GM21367 (cell line): ENCODE measurements at regions not wholly inside any gene's neighbourhood (a gene's known extent, or its start where the extent isn't known, plus 50 kb on each side); places are given as distances from the start of the nearest gene placed in this dataset.
"Not testable (repeated sequence)": the region's sequence is repeated elsewhere in the genome, so short reads cannot be mapped to it uniquely, and the experiment has no call there.

Source experiments
- ATAC-seq: cut with Tn5 transposase; IDR thresholded peaks from one replicate; pipeline ENCODE4 v1.9.1; 2021; ENCODE audit not compliant: unreplicated experiment

- ATAC-seq, result no peak
These were observed 355.3 kb downstream of the NR2F1-AS1 start for GRCh38 chr5:93225748-93226147.

GRCh38 chr5:93224624-93225023, 356.4 kb downstream of the NR2F1-AS1 start:
- ATAC-seq, result no peak

- ATAC-seq, result no peak
These were observed 359.2 kb downstream of the NR2F1-AS1 start for GRCh38 chr5:93221773-93222172.

GRCh38 chr5:93220431-93220830, 360.6 kb downstream of the NR2F1-AS1 start:
- ATAC-seq, result no peak

GRCh38 chr5:93219641-93220145, 361.3 kb downstream of the NR2F1-AS1 start:
- no peak for ATAC-seq

GRCh38 chr5:93213111-93213794, 367.8 kb downstream of the NR2F1-AS1 start:
- not testable (repeated sequence) for ATAC-seq

GRCh38 chr5:93209476-93209875, 371.5 kb downstream of the NR2F1-AS1 start:
- ATAC-seq, result no peak

- ATAC-seq, result no peak
These were observed 372.8 kb downstream of the NR2F1-AS1 start for GRCh38 chr5:93208141-93208751.

- ATAC-seq, result no peak
These were observed 374.8 kb downstream of the NR2F1-AS1 start for GRCh38 chr5:93206203-93206602.

GRCh38 chr5:93201061-93201460, 380.0 kb downstream of the NR2F1-AS1 start:
- ATAC-seq, result no peak

GRCh38 chr5:93196986-93197385, 384.0 kb downstream of the NR2F1-AS1 start:
- no peak for ATAC-seq

GRCh38 chr5:93193431-93194347, 387.3 kb downstream of the NR2F1-AS1 start:
- ATAC-seq, result no peak

GRCh38 chr5:93192683-93193082, 388.3 kb downstream of the NR2F1-AS1 start:
- no peak for ATAC-seq

GRCh38 chr5:93192087-93192486, 388.9 kb downstream of the NR2F1-AS1 start:
- no peak for ATAC-seq

GRCh38 chr5:93191035-93191817, 389.8 kb downstream of the NR2F1-AS1 start:
- no peak for ATAC-seq

- ATAC-seq, result no peak
These were observed 391.3 kb downstream of the NR2F1-AS1 start for GRCh38 chr5:93189707-93190120.

- no peak for ATAC-seq
These were observed 392.0 kb downstream of the NR2F1-AS1 start for GRCh38 chr5:93188876-93189485.

- ATAC-seq, result no peak
These were observed 394.8 kb downstream of the NR2F1-AS1 start for GRCh38 chr5:93186076-93186682.

- ATAC-seq, result no peak
These were observed 397.0 kb downstream of the NR2F1-AS1 start for GRCh38 chr5:93184041-93184440.

GRCh38 chr5:93179466-93179865, 401.6 kb downstream of the NR2F1-AS1 start:
- ATAC-seq, result no peak
